ENCODE measurements at regions not wholly inside any gene's neighbourhood (a gene's known extent, or its start where the extent isn't known, plus 50 kb on each side); places are given as distances from the start of the nearest gene placed in this dataset.
"Not testable (repeated sequence)": the region's sequence is repeated elsewhere in the genome, so short reads cannot be mapped to it uniquely, and the experiment has no call there.

DNA sequence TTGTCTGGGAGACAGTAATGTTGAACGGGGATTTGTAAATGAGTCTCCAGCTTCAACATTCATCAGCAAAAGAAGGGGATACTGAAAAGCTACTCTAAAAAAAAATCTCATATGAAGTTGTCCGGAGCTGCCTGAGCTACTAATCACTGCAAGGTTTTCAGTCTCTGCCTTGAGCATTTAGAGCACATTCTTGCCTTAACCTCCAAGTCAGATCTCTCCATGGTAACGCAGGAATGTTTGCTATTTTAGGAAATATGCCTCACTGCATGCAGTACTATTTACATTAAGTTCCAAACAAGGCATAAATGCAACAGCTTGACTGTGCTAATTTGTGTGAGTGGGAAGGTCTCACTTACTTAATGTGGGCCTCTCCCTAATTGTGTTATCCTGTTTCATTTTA, 152.8 kb downstream of the NBPF8 start:
- TF ChIP-seq, protein P1, sequence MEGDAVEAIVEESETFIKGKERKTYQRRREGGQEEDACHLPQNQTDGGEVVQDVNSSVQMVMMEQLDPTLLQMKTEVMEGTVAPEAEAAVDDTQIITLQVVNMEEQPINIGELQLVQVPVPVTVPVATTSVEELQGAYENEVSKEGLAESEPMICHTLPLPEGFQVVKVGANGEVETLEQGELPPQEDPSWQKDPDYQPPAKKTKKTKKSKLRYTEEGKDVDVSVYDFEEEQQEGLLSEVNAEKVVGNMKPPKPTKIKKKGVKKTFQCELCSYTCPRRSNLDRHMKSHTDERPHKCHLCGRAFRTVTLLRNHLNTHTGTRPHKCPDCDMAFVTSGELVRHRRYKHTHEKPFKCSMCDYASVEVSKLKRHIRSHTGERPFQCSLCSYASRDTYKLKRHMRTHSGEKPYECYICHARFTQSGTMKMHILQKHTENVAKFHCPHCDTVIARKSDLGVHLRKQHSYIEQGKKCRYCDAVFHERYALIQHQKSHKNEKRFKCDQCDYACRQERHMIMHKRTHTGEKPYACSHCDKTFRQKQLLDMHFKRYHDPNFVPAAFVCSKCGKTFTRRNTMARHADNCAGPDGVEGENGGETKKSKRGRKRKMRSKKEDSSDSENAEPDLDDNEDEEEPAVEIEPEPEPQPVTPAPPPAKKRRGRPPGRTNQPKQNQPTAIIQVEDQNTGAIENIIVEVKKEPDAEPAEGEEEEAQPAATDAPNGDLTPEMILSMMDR (conservative IDR thresholded peaks at IDR 0.05; ENCODE audit: low read depth, low read length): not testable (repeated sequence)
- TF ChIP-seq EZH2 (IDR thresholded peaks at IDR 0.05; ENCODE audit: low read length, unreplicated experiment); EZH2phosphoT487 (IDR thresholded peaks at IDR 0.05; ENCODE audit: borderline replicate concordance, low read length): not testable (repeated sequence)
